HG02588 (cell line): ENCODE measurements at regions not wholly inside any gene's neighbourhood (a gene's known extent, or its start where the extent isn't known, plus 50 kb on each side); places are given as distances from the start of the nearest gene placed in this dataset.
A peak's percentile ranks its signal among the peaks of the same experiment; 100 is the strongest.

Experiments used
- ATAC-seq: cut with Tn5 transposase; IDR thresholded peaks from one replicate; pipeline ENCODE4 v1.9.1; 2021; ENCODE audit warnings: mild to moderate bottlenecking, moderate library complexity; ENCODE audit not compliant: unreplicated experiment

GRCh38 chr2:136062066-136062837, 55.7 kb downstream of the CXCR4 start:
- no peak for ATAC-seq

- ATAC-seq = no peak
These were observed 57.5 kb downstream of the CXCR4 start for GRCh38 chr2:136060416-136060815.

GRCh38 chr2:136059036-136059472, 58.9 kb downstream of the CXCR4 start:
- peak; percentile 46 for ATAC-seq

GRCh38 chr2:136058262-136058661, 59.7 kb downstream of the CXCR4 start:
- ATAC-seq = no peak

GRCh38 chr2:136057802-136058140, 60.2 kb downstream of the CXCR4 start:
- ATAC-seq = no peak

GRCh38 chr2:136057023-136057801, 60.7 kb downstream of the CXCR4 start:
- ATAC-seq = peak; percentile 38

GRCh38 chr2:136055929-136056688, 61.8 kb downstream of the CXCR4 start:
- ATAC-seq = peak; percentile 27

- ATAC-seq = no peak
These were observed 63.1 kb downstream of the CXCR4 start for GRCh38 chr2:136054856-136055255.

- ATAC-seq = peak; percentile 34
These were observed 65.3 kb downstream of the CXCR4 start for GRCh38 chr2:136052369-136053362.

- ATAC-seq = no peak
These were observed 66.3 kb upstream of the DARS1 start for GRCh38 chr2:136051725-136052048.

- ATAC-seq = peak; percentile 37
These were observed 65.7 kb upstream of the DARS1 start for GRCh38 chr2:136051001-136051724.

- ATAC-seq = no peak
These were observed 64.8 kb upstream of the DARS1 start for GRCh38 chr2:136049991-136050920.

- no peak for ATAC-seq
These were observed 63.8 kb upstream of the DARS1 start for GRCh38 chr2:136049011-136049742.

GRCh38 chr2:136045835-136046570, 60.6 kb upstream of the DARS1 start:
- ATAC-seq = no peak

GRCh38 chr2:136045344-136045743, 59.9 kb upstream of the DARS1 start:
- no peak for ATAC-seq
